Mesothelial cell of epicardium (in vitro differentiated cells): ENCODE measurements at regions not wholly inside any gene's neighbourhood (a gene's known extent, or its start where the extent isn't known, plus 50 kb on each side); places are given as distances from the start of the nearest gene placed in this dataset.

Experiments
- DNase-seq, 2 experiments: peaks; one replicate each; pipeline ENCODE4 v3.0.0; 2021; ENCODE audit warnings: low spot score in 2 of 2; ENCODE audit not compliant: unreplicated experiment in 2 of 2
- H3K27ac Mint-ChIP-seq: 2 replicates; pipeline ENCODE4 v1.8.0; 2021; ENCODE audit warnings: mixed read lengths
- H3K27me3 Mint-ChIP-seq: 2 replicates; pipeline ENCODE4 v1.8.0; 2021; ENCODE audit warnings: low read depth, mixed read lengths
- H3K36me3 Mint-ChIP-seq: 2 replicates; pipeline ENCODE4 v1.8.0; 2021; ENCODE audit warnings: mixed read lengths
- H3K4me1 Mint-ChIP-seq: 2 replicates; pipeline ENCODE4 v1.8.0; 2021; ENCODE audit warnings: mixed read lengths
- H3K4me3 Mint-ChIP-seq: 2 replicates; pipeline ENCODE4 v1.8.0; 2021; ENCODE audit warnings: mild to moderate bottlenecking, moderate library complexity, mixed read lengths
- H3K9me3 Mint-ChIP-seq: 2 replicates; pipeline ENCODE4 v1.8.0; 2021; ENCODE audit warnings: mixed read lengths
- CTCF ChIP-seq: fragments of 200-600 bp; sonication (generic); IDR thresholded peaks from one replicate; pipeline ENCODE4 v1.5.0; 2021; ENCODE audit warnings: antibody characterized with exemption; ENCODE audit not compliant: unreplicated experiment

GRCh38 chr1:78237364-78237916 is 191.7 kb downstream of the GIPC2 start:
- Mint-ChIP-seq H3K4me3 (no peak overlapping the region), H3K27me3 (peaks cover 36% of the 10 kb centered on the region), H3K27ac (no peak overlapping the region), H3K9me3 (peaks cover 8% of the 10 kb centered on the region), H3K4me1 (no peaks in the 10 kb centered on the region), H3K36me3 (no peaks in the 10 kb centered on the region)
- TF ChIP-seq CTCF, result no peak
- DNase-seq, result no peak

GRCh38 chr1:78240191-78240590 is 194.4 kb downstream of the GIPC2 start:
- peaks cover 8% of the 10 kb centered on the region for H3K9me3 Mint-ChIP-seq
- DNase-seq, result no peak
- no peak overlapping the region for H3K27ac Mint-ChIP-seq
- H3K4me1 Mint-ChIP-seq, result no peaks in the 10 kb centered on the region
- no peaks in the 10 kb centered on the region for H3K36me3 Mint-ChIP-seq
- no peak overlapping the region for H3K4me3 Mint-ChIP-seq
- H3K27me3 Mint-ChIP-seq, result peaks cover 25% of the 10 kb centered on the region
- no peak for TF ChIP-seq CTCF

GRCh38 chr1:78240755-78241154 is 195.0 kb downstream of the GIPC2 start:
- Mint-ChIP-seq H3K4me1 (no peaks in the 10 kb centered on the region), H3K4me3 (no peak overlapping the region), H3K9me3 (peaks cover 8% of the 10 kb centered on the region), H3K27ac (no peak overlapping the region), H3K36me3 (no peaks in the 10 kb centered on the region), H3K27me3 (peaks cover 22% of the 10 kb centered on the region)
- TF ChIP-seq CTCF, result no peak
- DNase-seq, result no peak

- H3K9me3 Mint-ChIP-seq, result no peaks in the 10 kb centered on the region
- H3K36me3 Mint-ChIP-seq, result no peaks in the 10 kb centered on the region
- H3K27ac Mint-ChIP-seq, result no peak overlapping the region
- H3K27me3 Mint-ChIP-seq, result peaks cover 28% of the 10 kb centered on the region
- no peak overlapping the region for H3K4me3 Mint-ChIP-seq
- no peak for TF ChIP-seq CTCF
- no peak for DNase-seq
- no peaks in the 10 kb centered on the region for H3K4me1 Mint-ChIP-seq
Observed at GRCh38 chr1:78247079-78247478, 201.3 kb downstream of the GIPC2 start.

GRCh38 chr1:78250201-78250600 is 204.4 kb downstream of the GIPC2 start:
- DNase-seq, result no peak
- Mint-ChIP-seq H3K4me1 (no peaks in the 10 kb centered on the region), H3K9me3 (no peaks in the 10 kb centered on the region), H3K4me3 (no peak overlapping the region), H3K27me3 (peaks cover 43% of the 10 kb centered on the region), H3K27ac (no peak overlapping the region), H3K36me3 (no peaks in the 10 kb centered on the region)
- TF ChIP-seq CTCF, result no peak

GRCh38 chr1:78254517-78254916 is 208.8 kb downstream of the GIPC2 start:
- TF ChIP-seq CTCF, result no peak
- no peaks in the 10 kb centered on the region for H3K36me3 Mint-ChIP-seq
- no peak for DNase-seq
- no peaks in the 10 kb centered on the region for H3K4me1 Mint-ChIP-seq
- H3K9me3 Mint-ChIP-seq, result peaks cover 10% of the 10 kb centered on the region
- no peak overlapping the region for H3K4me3 Mint-ChIP-seq
- H3K27me3 Mint-ChIP-seq, result peaks cover 62% of the 10 kb centered on the region
- H3K27ac Mint-ChIP-seq, result no peak overlapping the region
